ENCODE measurements at regions not wholly inside any gene's neighbourhood (a gene's known extent, or its start where the extent isn't known, plus 50 kb on each side); places are given as distances from the start of the nearest gene placed in this dataset.

GRCh38 chr2:8586457-8587051 lies 95.3 kb upstream of the ID2 start:
- TF ChIP-seq EZH2 (IDR thresholded peaks at IDR 0.05; ENCODE audit: insufficient read depth, poor library complexity, severe bottlenecking): no peak
- no peak for TF ChIP-seq EZH2phosphoT487 (IDR thresholded peaks at IDR 0.05; ENCODE audit: insufficient read depth, low read depth)

Measured in GM23248 (cell line).